LNCaP clone FGC (cell line): ENCODE measurements at regions not wholly inside any gene's neighbourhood (a gene's known extent, or its start where the extent isn't known, plus 50 kb on each side); places are given as distances from the start of the nearest gene placed in this dataset.

ENCODE experiments used
- DNase-seq: peaks from one replicate; pipeline ENCODE4 v3.0.0-alpha.2; 2011; ENCODE audit warnings: low read depth
- H3K4me3 ChIP-seq: 2 replicates; pipeline ENCODE4 v1.5.1; 2011; ENCODE audit warnings: mild to moderate bottlenecking, low read depth, low read length, control low read depth
- TF ChIP-seq, protein P1 (sequence below): IDR thresholded peaks from 2 replicates; pipeline ENCODE4 v1.5.1; 2012; ENCODE audit warnings: mild to moderate bottlenecking; ENCODE audit not compliant: control insufficient read depth, insufficient read depth; ENCODE audit errors: extremely low read depth

- no peak for DNase-seq
- no peak overlapping the region for H3K4me3 ChIP-seq
- TF ChIP-seq, protein P1, sequence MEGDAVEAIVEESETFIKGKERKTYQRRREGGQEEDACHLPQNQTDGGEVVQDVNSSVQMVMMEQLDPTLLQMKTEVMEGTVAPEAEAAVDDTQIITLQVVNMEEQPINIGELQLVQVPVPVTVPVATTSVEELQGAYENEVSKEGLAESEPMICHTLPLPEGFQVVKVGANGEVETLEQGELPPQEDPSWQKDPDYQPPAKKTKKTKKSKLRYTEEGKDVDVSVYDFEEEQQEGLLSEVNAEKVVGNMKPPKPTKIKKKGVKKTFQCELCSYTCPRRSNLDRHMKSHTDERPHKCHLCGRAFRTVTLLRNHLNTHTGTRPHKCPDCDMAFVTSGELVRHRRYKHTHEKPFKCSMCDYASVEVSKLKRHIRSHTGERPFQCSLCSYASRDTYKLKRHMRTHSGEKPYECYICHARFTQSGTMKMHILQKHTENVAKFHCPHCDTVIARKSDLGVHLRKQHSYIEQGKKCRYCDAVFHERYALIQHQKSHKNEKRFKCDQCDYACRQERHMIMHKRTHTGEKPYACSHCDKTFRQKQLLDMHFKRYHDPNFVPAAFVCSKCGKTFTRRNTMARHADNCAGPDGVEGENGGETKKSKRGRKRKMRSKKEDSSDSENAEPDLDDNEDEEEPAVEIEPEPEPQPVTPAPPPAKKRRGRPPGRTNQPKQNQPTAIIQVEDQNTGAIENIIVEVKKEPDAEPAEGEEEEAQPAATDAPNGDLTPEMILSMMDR = no peak
Measured at GRCh38 chr15:94021621-94022320, 209.6 kb upstream of the MCTP2 start.

DNA sequence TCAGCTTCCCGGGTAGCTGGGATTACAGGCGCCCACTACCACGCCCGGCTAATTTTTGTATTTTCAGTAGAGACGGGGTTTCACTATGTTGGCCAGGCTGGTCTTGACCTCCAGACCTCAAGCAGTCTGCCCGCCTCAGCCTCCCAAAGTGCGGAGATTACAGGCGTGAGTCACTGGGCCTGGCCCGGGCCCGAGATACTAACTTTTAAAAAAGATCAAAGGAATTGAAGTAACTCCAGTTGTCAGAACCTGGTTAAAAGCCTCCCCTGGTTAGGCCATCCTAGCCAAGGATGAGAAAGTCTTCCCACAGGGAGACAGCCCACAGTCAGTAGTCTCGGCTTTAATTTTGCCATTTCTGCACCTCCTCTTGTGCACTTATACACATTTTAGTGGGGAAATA lies 212.3 kb upstream of the MCTP2 start:
- no peak overlapping the region for H3K4me3 ChIP-seq
- TF ChIP-seq, protein P1 = no peak
- DNase-seq = no peak

GRCh38 chr15:94015324-94015723 lies 216.0 kb upstream of the MCTP2 start:
- no peak for DNase-seq
- H3K4me3 ChIP-seq = no peak overlapping the region
- TF ChIP-seq, protein P1 = no peak

DNA sequence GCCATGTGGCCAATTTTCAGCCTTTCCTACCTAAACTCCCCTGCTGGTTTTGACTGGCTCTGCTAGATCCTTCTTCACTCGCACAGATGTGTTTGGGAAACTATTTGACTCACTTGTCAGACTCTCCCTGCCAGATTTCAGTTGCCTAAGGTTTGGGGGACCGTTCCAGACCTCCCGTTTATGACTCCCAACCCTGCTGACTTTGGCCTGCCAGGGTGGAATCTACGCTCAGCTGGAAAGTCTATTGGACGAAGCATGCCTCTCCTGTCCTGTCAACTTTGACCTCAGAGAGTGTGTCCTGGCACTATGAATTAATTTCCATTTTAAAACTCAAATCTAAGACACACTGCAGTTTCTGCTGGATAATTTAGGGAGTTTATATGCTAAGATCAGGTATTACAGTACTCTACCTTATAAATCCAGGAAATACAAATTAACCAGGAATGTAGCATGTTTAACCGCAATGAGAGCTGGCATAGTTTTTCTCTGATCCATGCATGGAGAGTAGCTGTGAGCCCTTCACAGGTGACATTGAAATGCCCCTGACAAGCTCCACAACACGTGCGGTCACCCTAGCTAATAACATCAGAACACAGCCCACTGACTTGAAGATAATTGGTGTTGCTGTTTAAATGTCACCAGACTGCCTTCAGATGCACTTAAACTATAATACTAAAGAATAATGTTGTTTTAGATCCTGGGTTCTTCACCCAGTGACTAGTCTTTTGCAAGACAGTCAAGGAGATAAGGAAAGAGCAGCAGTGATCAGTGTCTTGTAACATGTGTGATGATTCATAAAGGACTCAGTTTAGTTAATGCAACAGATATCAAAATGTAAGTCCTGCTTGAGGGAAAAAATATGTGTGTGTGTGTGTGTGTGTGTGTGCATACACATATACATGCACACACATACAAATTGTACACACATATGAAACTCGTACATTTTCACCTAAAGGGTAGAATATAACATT lies 223.0 kb upstream of the MCTP2 start:
- DNase-seq = no peak
- TF ChIP-seq, protein P1 = no peak
- H3K4me3 ChIP-seq = no peak overlapping the region

DNA sequence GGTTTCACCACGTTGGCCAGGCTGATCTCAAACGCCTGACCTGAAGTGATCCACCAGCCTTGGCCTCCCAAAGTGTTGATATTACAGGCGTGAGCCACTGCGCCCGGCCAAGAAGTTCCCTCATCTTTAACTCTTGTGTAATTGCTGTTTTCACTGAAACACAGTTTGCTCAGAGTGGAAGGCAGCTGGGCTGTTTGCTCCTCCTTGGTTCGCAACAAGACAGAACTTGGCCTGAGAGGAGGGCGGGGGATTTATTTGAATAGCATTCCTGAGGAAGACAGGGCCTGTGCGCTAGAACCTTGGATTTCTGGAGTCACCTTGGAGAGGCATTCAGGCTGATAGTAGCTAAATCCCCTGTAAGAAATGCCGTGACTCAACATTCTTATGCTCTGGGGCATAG lies 226.7 kb upstream of the MCTP2 start:
- TF ChIP-seq, protein P1 = no peak
- no peak overlapping the region for H3K4me3 ChIP-seq
- no peak for DNase-seq

GRCh38 chr15:94002041-94002440 lies 229.3 kb upstream of the MCTP2 start:
- TF ChIP-seq, protein P1 = no peak
- no peak for DNase-seq
- H3K4me3 ChIP-seq = no peak overlapping the region
